Liver (tissue), 8 donors: ENCODE measurements at regions not wholly inside any gene's neighbourhood (a gene's known extent, or its start where the extent isn't known, plus 50 kb on each side); places are given as distances from the start of the nearest gene placed in this dataset.

Experiments
- DNase-seq: peaks from one replicate; pipeline ENCODE4 v3.0.0-alpha.2; 2017; ENCODE audit warnings: low spot score
- H3K27ac ChIP-seq, 2 donors: one replicate each; pipeline ENCODE4 v1.7.0; 2013; ENCODE audit warnings: inconsistent platforms in 2 of 2, low read length in 2 of 2, control low read depth in 1 of 2, low read depth in 1 of 2, mild to moderate bottlenecking in 1 of 2
- H3K27me3 ChIP-seq, 4 donors: one replicate each; pipeline versions ENCODE4 v1.6.1 to v1.7.0; 2013; ENCODE audit warnings: low read length in 3 of 4, inconsistent platforms in 1 of 4, mild to moderate bottlenecking in 1 of 4, moderate library complexity in 1 of 4; ENCODE audit not compliant: control insufficient read depth in 4 of 4, insufficient read depth in 4 of 4
- H3K36me3 ChIP-seq, 4 donors: one replicate each; pipeline versions ENCODE4 v1.6.1 to v1.7.0; 2013; ENCODE audit warnings: low read length in 3 of 4, mild to moderate bottlenecking in 3 of 4, low read depth in 1 of 4, moderate library complexity in 1 of 4; ENCODE audit not compliant: control insufficient read depth in 4 of 4, insufficient read depth in 3 of 4
- H3K4me1 ChIP-seq, 4 donors: one replicate each; pipeline versions ENCODE4 v1.6.1 to v1.7.0; 2013; ENCODE audit warnings: low read length in 3 of 4, mild to moderate bottlenecking in 3 of 4, moderate library complexity in 1 of 4; ENCODE audit not compliant: control insufficient read depth in 4 of 4, insufficient read depth in 4 of 4
- H3K4me3 ChIP-seq, 3 donors: one replicate each; pipeline versions ENCODE4 v1.6.1 to v1.7.0; 2013; ENCODE audit warnings: low read length in 3 of 3, control low read depth in 1 of 3, low read depth in 1 of 3, mild to moderate bottlenecking in 1 of 3
- H3K9ac ChIP-seq, 2 donors: one replicate each; pipeline ENCODE4 v1.7.0; 2013; ENCODE audit warnings: low read length in 2 of 2, mild to moderate bottlenecking in 2 of 2, moderate library complexity in 2 of 2, control low read depth in 1 of 2, low read depth in 1 of 2
- H3K9me3 ChIP-seq, 4 donors: one replicate each; pipeline versions ENCODE4 v1.6.1 to v1.7.0; 2013; ENCODE audit warnings: low read length in 3 of 4; ENCODE audit not compliant: control insufficient read depth in 4 of 4
- EGR1 ChIP-seq, 2 donors: IDR thresholded peaks; 2 replicates each; pipeline ENCODE4 v1.6.1; 2016 to 2018; ENCODE audit warnings: antibody characterized with exemption in 2 of 2, low read depth in 2 of 2
- FOXA1 ChIP-seq: IDR thresholded peaks from 2 replicates; pipeline ENCODE4 v1.6.1; 2016; ENCODE audit warnings: antibody characterized with exemption
- FOXA2 ChIP-seq: IDR thresholded peaks from 2 replicates; pipeline ENCODE4 v1.6.1; 2016; ENCODE audit warnings: antibody characterized with exemption
- HNF4A ChIP-seq, 2 donors: conservative IDR thresholded peaks; 2 replicates each; pipeline ENCODE4 v1.6.1; 2016; ENCODE audit warnings: antibody characterized with exemption in 2 of 2, mild to moderate bottlenecking in 2 of 2
- HNF4G ChIP-seq: IDR thresholded peaks from 2 replicates; pipeline ENCODE4 v1.6.1; 2016; ENCODE audit warnings: antibody characterized with exemption
- JUND ChIP-seq, 2 donors: IDR thresholded peaks; 2 replicates each; pipeline ENCODE4 v1.6.1; 2016; ENCODE audit warnings: antibody characterized with exemption in 2 of 2
- NR2F2 ChIP-seq: IDR thresholded peaks from 2 replicates; pipeline ENCODE4 v1.6.1; 2016; ENCODE audit warnings: antibody characterized with exemption
- RAD21 ChIP-seq, 2 donors: IDR thresholded peaks; 2 replicates each; pipeline ENCODE4 v1.6.1; 2016; ENCODE audit warnings: antibody characterized with exemption in 2 of 2, mild to moderate bottlenecking in 2 of 2
- RXRA ChIP-seq, 2 donors: IDR thresholded peaks; 2 replicates each; pipeline ENCODE4 v1.6.1; 2017 to 2018; ENCODE audit warnings: antibody characterized with exemption in 2 of 2, mild to moderate bottlenecking in 1 of 2
- SP1 ChIP-seq: IDR thresholded peaks from 2 replicates; pipeline ENCODE4 v1.6.1; 2018; ENCODE audit warnings: antibody characterized with exemption, mild to moderate bottlenecking
- TAF1 ChIP-seq: conservative IDR thresholded peaks from 2 replicates; pipeline ENCODE4 v1.6.1; 2016; ENCODE audit warnings: antibody characterized with exemption, mild to moderate bottlenecking
- YY1 ChIP-seq: IDR thresholded peaks from 2 replicates; pipeline ENCODE4 v1.6.1; 2016; ENCODE audit warnings: antibody characterized with exemption, mild to moderate bottlenecking
- whole genome bisulfite sequencing: extraction: QIAGEN DNeasy Blood & Tissue Kit; methylation state at CpG from one replicate; pipeline ENCODE4 v1.1.7; 2013; 5-methylcytosine and 5-hydroxymethylcytosine counted together
- TF ChIP-seq, protein P1 (sequence below): fragments of 150-350 bp; IDR thresholded peaks from 2 replicates; pipeline ENCODE4 v1.5.1; 2017; ENCODE audit warnings: improper control_type of control experiment, low read depth, low read length; ENCODE audit not compliant: missing input control
- TF ChIP-seq, protein P2 (sequence below): IDR thresholded peaks from 2 replicates; pipeline ENCODE4 v1.6.1; 2016; ENCODE audit warnings: antibody characterized with exemption
- TF ChIP-seq, protein P3 (sequence below): IDR thresholded peaks from 2 replicates; pipeline ENCODE4 v1.6.1; 2016; ENCODE audit warnings: antibody characterized with exemption
- TF ChIP-seq, protein P4 (sequence below): IDR thresholded peaks from 2 replicates; pipeline ENCODE4 v1.6.1; 2016; ENCODE audit warnings: antibody characterized with exemption
- donor health status: healthy.
- donor health status: healthy.
- donor health status: healthy.
- donor health status: healthy.
- donor health status: healthy.

DNA sequence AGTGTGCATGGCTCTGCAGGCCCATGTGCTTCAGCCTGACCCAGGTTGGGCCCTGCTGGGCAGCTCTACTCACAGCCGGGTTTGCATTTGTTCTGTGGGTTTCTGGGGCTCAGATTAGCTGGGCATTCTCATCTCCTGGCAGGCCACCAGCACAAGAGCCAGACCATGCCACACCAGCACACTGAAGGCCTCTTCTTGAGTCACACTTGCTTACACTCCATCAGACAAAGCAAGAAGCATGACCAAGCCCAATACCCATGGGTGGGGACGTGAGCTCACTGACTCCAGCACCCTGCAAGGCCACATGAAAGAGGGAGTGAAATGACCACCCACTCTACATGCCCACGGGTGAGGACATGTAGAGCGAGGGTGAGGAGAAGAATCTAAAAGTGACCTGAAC is 257.8 kb upstream of the PPP2R2D start:
- H3K9me3 ChIP-seq: peaks cover 0 to 8% (median 1%) of the 10 kb centered on the region in 4 donors
- H3K27ac ChIP-seq: no peak overlapping the region
- H3K4me3 ChIP-seq: no peak overlapping the region
- TF ChIP-seq EGR1 (IDR thresholded peaks at IDR 0.05; ENCODE audit: low read depth in 2 of 2) (no peak), YY1 (no peak), HNF4A (conservative IDR thresholded peaks at IDR 0.05) (no peak), FOXA1 (no peak), NR2F2 (no peak)
- TF ChIP-seq, protein P1, sequence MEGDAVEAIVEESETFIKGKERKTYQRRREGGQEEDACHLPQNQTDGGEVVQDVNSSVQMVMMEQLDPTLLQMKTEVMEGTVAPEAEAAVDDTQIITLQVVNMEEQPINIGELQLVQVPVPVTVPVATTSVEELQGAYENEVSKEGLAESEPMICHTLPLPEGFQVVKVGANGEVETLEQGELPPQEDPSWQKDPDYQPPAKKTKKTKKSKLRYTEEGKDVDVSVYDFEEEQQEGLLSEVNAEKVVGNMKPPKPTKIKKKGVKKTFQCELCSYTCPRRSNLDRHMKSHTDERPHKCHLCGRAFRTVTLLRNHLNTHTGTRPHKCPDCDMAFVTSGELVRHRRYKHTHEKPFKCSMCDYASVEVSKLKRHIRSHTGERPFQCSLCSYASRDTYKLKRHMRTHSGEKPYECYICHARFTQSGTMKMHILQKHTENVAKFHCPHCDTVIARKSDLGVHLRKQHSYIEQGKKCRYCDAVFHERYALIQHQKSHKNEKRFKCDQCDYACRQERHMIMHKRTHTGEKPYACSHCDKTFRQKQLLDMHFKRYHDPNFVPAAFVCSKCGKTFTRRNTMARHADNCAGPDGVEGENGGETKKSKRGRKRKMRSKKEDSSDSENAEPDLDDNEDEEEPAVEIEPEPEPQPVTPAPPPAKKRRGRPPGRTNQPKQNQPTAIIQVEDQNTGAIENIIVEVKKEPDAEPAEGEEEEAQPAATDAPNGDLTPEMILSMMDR: no peak
- no peak for DNase-seq
- no peaks in the 10 kb centered on the region for H3K36me3 ChIP-seq
- H3K4me1 ChIP-seq: no peaks in the 10 kb centered on the region
- 93% methylated on average over 4 of the region's 4 CpGs for WGBS
- no peaks in the 10 kb centered on the region for H3K27me3 ChIP-seq
- no peak overlapping the region for H3K9ac ChIP-seq

DNA sequence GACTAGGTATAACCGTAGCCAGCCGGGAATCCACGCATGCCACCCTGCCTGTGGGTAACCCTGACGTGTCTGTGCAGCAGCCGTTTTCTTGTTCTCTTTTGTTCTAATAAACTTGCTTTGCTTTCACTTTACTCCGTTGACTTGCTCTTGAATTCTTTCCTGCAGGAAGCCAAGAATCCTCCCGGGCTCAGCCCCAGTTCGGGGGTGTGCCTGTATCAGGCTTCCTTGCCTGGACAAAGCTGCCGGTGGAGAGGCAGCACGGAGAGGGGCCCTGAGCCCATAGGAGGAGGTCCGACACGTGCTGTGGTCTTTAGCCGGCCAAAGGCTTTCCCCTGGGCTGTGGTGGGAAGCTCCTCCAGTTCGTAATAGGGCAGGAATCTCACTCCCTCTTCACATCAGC is 256.5 kb upstream of the PPP2R2D start:
- Histone ChIP-seq H3K4me3 (no peak overlapping the region), H3K36me3 (no peaks in the 10 kb centered on the region), H3K4me1 (no peaks in the 10 kb centered on the region), H3K27ac (no peak overlapping the region), H3K9me3 (peaks cover 0 to 6% (median 0%) of the 10 kb centered on the region in 4 donors), H3K27me3 (no peaks in the 10 kb centered on the region), H3K9ac (no peak overlapping the region)
- TF ChIP-seq FOXA1: no peak
- no peak for TF ChIP-seq JUND (IDR thresholded peaks at IDR 0.05)
- no peak for TF ChIP-seq EGR1 (IDR thresholded peaks at IDR 0.05; ENCODE audit: low read depth in 2 of 2)
- TF ChIP-seq, protein P2, sequence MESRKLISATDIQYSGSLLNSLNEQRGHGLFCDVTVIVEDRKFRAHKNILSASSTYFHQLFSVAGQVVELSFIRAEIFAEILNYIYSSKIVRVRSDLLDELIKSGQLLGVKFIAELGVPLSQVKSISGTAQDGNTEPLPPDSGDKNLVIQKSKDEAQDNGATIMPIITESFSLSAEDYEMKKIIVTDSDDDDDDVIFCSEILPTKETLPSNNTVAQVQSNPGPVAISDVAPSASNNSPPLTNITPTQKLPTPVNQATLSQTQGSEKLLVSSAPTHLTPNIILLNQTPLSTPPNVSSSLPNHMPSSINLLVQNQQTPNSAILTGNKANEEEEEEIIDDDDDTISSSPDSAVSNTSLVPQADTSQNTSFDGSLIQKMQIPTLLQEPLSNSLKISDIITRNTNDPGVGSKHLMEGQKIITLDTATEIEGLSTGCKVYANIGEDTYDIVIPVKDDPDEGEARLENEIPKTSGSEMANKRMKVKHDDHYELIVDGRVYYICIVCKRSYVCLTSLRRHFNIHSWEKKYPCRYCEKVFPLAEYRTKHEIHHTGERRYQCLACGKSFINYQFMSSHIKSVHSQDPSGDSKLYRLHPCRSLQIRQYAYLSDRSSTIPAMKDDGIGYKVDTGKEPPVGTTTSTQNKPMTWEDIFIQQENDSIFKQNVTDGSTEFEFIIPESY: no peak
- TF ChIP-seq SP1: no peak
- TF ChIP-seq TAF1: no peak
- TF ChIP-seq HNF4G: no peak
- no peak for TF ChIP-seq RXRA (IDR thresholded peaks at IDR 0.05)
- TF ChIP-seq, protein P3, sequence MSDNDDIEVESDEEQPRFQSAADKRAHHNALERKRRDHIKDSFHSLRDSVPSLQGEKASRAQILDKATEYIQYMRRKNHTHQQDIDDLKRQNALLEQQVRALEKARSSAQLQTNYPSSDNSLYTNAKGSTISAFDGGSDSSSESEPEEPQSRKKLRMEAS: no peak
- no peak for DNase-seq
- 80% methylated on average over 14 of the region's 14 CpGs for WGBS

DNA sequence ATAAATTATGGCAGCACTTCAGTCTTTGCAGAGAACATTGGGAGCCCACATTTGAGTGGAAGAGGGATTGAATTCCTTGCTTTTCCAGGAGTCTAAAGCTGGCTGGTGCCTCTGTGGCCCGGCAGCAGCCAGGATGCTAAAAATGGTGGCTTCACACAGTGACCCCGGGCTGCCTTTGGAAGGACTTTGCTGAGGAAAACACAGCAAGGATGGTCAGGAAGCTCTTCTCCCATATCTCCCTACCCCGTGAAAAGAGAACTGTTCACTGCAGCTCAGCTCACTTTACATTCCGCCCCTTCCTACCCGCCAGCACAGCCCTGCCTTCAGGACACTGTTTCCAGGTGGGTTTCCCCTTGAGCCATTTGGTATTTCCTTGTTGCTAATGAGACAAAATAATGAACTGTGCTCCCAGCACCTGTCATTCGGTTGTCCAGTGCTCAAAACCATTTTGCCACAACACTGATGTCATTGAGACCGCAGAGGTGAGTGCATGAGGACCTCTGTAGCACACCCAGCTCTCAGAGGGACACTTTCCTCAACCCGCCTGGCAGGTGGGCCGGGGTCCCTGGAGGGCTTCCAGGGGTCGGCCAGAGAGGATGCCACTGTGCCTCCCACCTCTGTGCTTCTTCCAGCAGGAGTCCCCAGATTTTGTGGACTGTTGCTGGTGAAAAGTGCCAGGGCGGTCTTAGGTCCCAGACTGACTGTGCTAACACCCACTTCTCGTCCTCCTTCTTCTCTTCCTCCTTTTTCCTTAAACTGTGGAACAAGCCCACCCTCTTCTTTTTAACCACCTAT is 255.7 kb upstream of the PPP2R2D start:
- Histone ChIP-seq H3K27ac (no peak overlapping the region), H3K27me3 (no peaks in the 10 kb centered on the region), H3K9ac (no peak overlapping the region), H3K9me3 (no peaks in the 10 kb centered on the region), H3K4me1 (no peaks in the 10 kb centered on the region), H3K36me3 (no peaks in the 10 kb centered on the region), H3K4me3 (no peak overlapping the region)
- TF ChIP-seq RXRA (IDR thresholded peaks at IDR 0.05) (no peak), HNF4A (conservative IDR thresholded peaks at IDR 0.05) (no peak), YY1 (no peak), EGR1 (IDR thresholded peaks at IDR 0.05; ENCODE audit: low read depth in 2 of 2) (no peak), RAD21 (IDR thresholded peaks at IDR 0.05) (no peak), HNF4G (no peak), FOXA2 (no peak), SP1 (no peak), FOXA1 (no peak), TAF1 (no peak), NR2F2 (no peak)
- TF ChIP-seq, protein P1: no peak
- TF ChIP-seq, protein P4, sequence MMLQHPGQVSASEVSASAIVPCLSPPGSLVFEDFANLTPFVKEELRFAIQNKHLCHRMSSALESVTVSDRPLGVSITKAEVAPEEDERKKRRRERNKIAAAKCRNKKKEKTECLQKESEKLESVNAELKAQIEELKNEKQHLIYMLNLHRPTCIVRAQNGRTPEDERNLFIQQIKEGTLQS: no peak
- TF ChIP-seq, protein P2: no peak
- DNase-seq: no peak
- WGBS: 86% methylated on average over 12 of the region's 12 CpGs
